Stimulated activated CD4-positive, alpha-beta T cell treated with anti-CD3 and anti-CD28 coated beads, Interleukin-4, amount 100 ng/mL, for 4 hours (primary cell): ENCODE measurements at regions not wholly inside any gene's neighbourhood (a gene's known extent, or its start where the extent isn't known, plus 50 kb on each side); places are given as distances from the start of the nearest gene placed in this dataset.
"Not testable (repeated sequence)": the region's sequence is repeated elsewhere in the genome, so short reads cannot be mapped to it uniquely, and the experiment has no call there.

Experiments used
- DNase-seq, 2 experiments: peaks; one replicate each; pipeline ENCODE4 v3.0.0-alpha.2; 2020

GRCh38 chr4:12145106-12145505, 716.4 kb upstream of the HS3ST1 start:
- no peak for DNase-seq

GRCh38 chr4:12144051-12144450, 715.4 kb upstream of the HS3ST1 start:
- no peak for DNase-seq

GRCh38 chr4:12140864-12141263, 712.2 kb upstream of the HS3ST1 start:
- no peak for DNase-seq

GRCh38 chr4:12139296-12139695, 710.6 kb upstream of the HS3ST1 start:
- no peak for DNase-seq

GRCh38 chr4:12138488-12138887, 709.8 kb upstream of the HS3ST1 start:
- DNase-seq, result no peak

GRCh38 chr4:12137575-12137974, 708.9 kb upstream of the HS3ST1 start:
- DNase-seq, result no peak

GRCh38 chr4:12126474-12126873, 697.8 kb upstream of the HS3ST1 start:
- DNase-seq, result no peak

- no peak for DNase-seq
Measured at GRCh38 chr4:12124138-12124537, 695.4 kb upstream of the HS3ST1 start.

- no peak for DNase-seq
Measured at GRCh38 chr4:12123707-12124106, 695.0 kb upstream of the HS3ST1 start.

GRCh38 chr4:12122316-12122715, 693.6 kb upstream of the HS3ST1 start:
- no peak for DNase-seq

- DNase-seq, result no peak
Measured at GRCh38 chr4:12120968-12121367, 692.3 kb upstream of the HS3ST1 start.

GRCh38 chr4:12118651-12119213, 690.0 kb upstream of the HS3ST1 start:
- DNase-seq, result no peak

GRCh38 chr4:12116009-12116552, 687.4 kb upstream of the HS3ST1 start:
- DNase-seq, result no peak

GRCh38 chr4:12110627-12111026, 681.9 kb upstream of the HS3ST1 start:
- no peak for DNase-seq

GRCh38 chr4:12109056-12109455, 680.4 kb upstream of the HS3ST1 start:
- not testable (repeated sequence) for DNase-seq

- DNase-seq, result no peak
Measured at GRCh38 chr4:12105519-12105918, 676.8 kb upstream of the HS3ST1 start.

- not testable (repeated sequence) for DNase-seq
Measured at GRCh38 chr4:12089920-12090319, 661.2 kb upstream of the HS3ST1 start.

GRCh38 chr4:12084690-12085089, 656.0 kb upstream of the HS3ST1 start:
- no peak for DNase-seq

- no peak for DNase-seq
Measured at GRCh38 chr4:12071316-12071715, 642.6 kb upstream of the HS3ST1 start.

GRCh38 chr4:12053966-12054365, 625.3 kb upstream of the HS3ST1 start:
- no peak for DNase-seq

- no peak for DNase-seq
Measured at GRCh38 chr4:12053556-12053955, 624.9 kb upstream of the HS3ST1 start.

GRCh38 chr4:12050357-12050756, 621.7 kb upstream of the HS3ST1 start:
- DNase-seq, result no peak

GRCh38 chr4:12042818-12043217, 614.1 kb upstream of the HS3ST1 start:
- DNase-seq, result no peak

- no peak for DNase-seq
Measured at GRCh38 chr4:12041828-12042227, 613.1 kb upstream of the HS3ST1 start.

GRCh38 chr4:12036450-12036849, 607.8 kb upstream of the HS3ST1 start:
- no peak for DNase-seq
